GM12865 (cell line): ENCODE measurements at regions not wholly inside any gene's neighbourhood (a gene's known extent, or its start where the extent isn't known, plus 50 kb on each side); places are given as distances from the start of the nearest gene placed in this dataset.

Experiments
- DNase-seq: peaks from one replicate; pipeline ENCODE4 v3.0.0; 2010; ENCODE audit warnings: low read depth
- H3K4me3 ChIP-seq: 2 replicates; pipeline ENCODE4 v1.5.1; 2011; ENCODE audit warnings: mild to moderate bottlenecking, low read depth, low read length, control low read depth
- CTCF ChIP-seq: IDR thresholded peaks from 2 replicates; pipeline ENCODE4 v1.5.1; 2011; ENCODE audit warnings: low read length, control low read depth, low read depth, inconsistent platforms; ENCODE audit not compliant: insufficient read depth; ENCODE audit errors: missing control alignments

GRCh38 chr2:8289111-8289510 is 392.7 kb upstream of the ID2 start:
- no peak for DNase-seq
- H3K4me3 ChIP-seq, result no peak overlapping the region
- TF ChIP-seq CTCF, result no peak

- TF ChIP-seq CTCF, result no peak
- no peak for DNase-seq
- no peak overlapping the region for H3K4me3 ChIP-seq
These were observed 391.0 kb upstream of the ID2 start for GRCh38 chr2:8290771-8291352.

- TF ChIP-seq CTCF, result no peak
- H3K4me3 ChIP-seq, result no peak overlapping the region
- DNase-seq, result no peak
These were observed 385.6 kb upstream of the ID2 start for GRCh38 chr2:8296306-8296705.

GRCh38 chr2:8297376-8298231 is 384.3 kb upstream of the ID2 start:
- no peak for TF ChIP-seq CTCF
- DNase-seq, result no peak
- no peak overlapping the region for H3K4me3 ChIP-seq

- H3K4me3 ChIP-seq, result no peak overlapping the region
- no peak for TF ChIP-seq CTCF
- peak; percentile 72 for DNase-seq
These were observed 383.1 kb upstream of the ID2 start for GRCh38 chr2:8298783-8299182.

GRCh38 chr2:8300216-8300615 is 381.6 kb upstream of the ID2 start:
- DNase-seq, result no peak
- no peak for TF ChIP-seq CTCF
- no peak overlapping the region for H3K4me3 ChIP-seq

GRCh38 chr2:8300905-8301304 is 381.0 kb upstream of the ID2 start:
- TF ChIP-seq CTCF, result no peak
- no peak for DNase-seq
- no peak overlapping the region for H3K4me3 ChIP-seq
